A549 (cell line): ENCODE measurements at regions not wholly inside any gene's neighbourhood (a gene's known extent, or its start where the extent isn't known, plus 50 kb on each side); places are given as distances from the start of the nearest gene placed in this dataset.

Source experiments
- ATAC-seq, 2 experiments: fragments of 200-7000 bp in 1 of 2; fragments of >200 bp in 1 of 2; cut with Nextera tagmentation in 1 of 2; cut with Tn5 transposase in 1 of 2; 3 replicates each; pipeline versions ENCODE4 v1.8.0 to v1.9.1; 2018 to 2020; ENCODE audit warnings: mild to moderate bottlenecking in 1 of 2, moderate library complexity in 1 of 2
- CTCF ChIA-PET: fragments of 300-600 bp; sonication (Branson Sonifier 250); formaldehyde crosslinking; extraction: SDS; loops from one replicate; lab custom pipeline; 2021; ENCODE audit warnings: antibody characterized with exemption, inconsistent platforms; lab: Yijun Ruan, JAX
- POLR2A ChIA-PET: fragments of 350-600 bp; formaldehyde crosslinking; extraction: SDS; loops from one replicate; lab custom pipeline; 2021; ENCODE audit warnings: antibody characterized with exemption, inconsistent platforms; lab: Yijun Ruan, JAX
- DNase-seq, 2 experiments: peaks; one replicate each; pipeline versions ENCODE4 v3.0.0 to v3.0.0-alpha.2; 2011 to 2016; ENCODE audit warnings: low read depth in 1 of 2, low spot score in 1 of 2
- FAIRE-seq: peaks from 2 replicates; lab custom pipeline; 2011; peaks lifted over from hg19 to GRCh38; lab: Jason Lieb, UNC
- H3K27ac ChIP-seq, 2 experiments: fragments of >200 bp; sonication (Bioruptor Twin); formaldehyde crosslinking; 3 replicates each; pipeline ENCODE4 v1.5.1; 2016 to 2017
- H3K4me1 ChIP-seq: fragments of >200 bp; sonication (Bioruptor Twin); formaldehyde crosslinking; 3 replicates; pipeline ENCODE4 v1.6.1; 2016
- H3K4me2 ChIP-seq: fragments of >200 bp; sonication (Bioruptor Twin); formaldehyde crosslinking; 3 replicates; pipeline ENCODE4 v1.6.1; 2016
- H3K4me3 ChIP-seq: fragments of >200 bp; sonication (Bioruptor Twin); formaldehyde crosslinking; 3 replicates; pipeline ENCODE4 v1.5.1; 2016
- H3K9me3 ChIP-seq: fragments of >200 bp; sonication (Bioruptor Twin); formaldehyde crosslinking; 3 replicates; pipeline ENCODE4 v1.6.1; 2016
- ATOH8 ChIP-seq: fragments of 250-450 bp; sonication (Bioruptor Pico); IDR thresholded peaks from 2 replicates; pipeline ENCODE4 v1.5.0; 2020; ENCODE audit warnings: low read depth, mild to moderate bottlenecking, moderate library complexity
- BCL3 ChIP-seq: fragments of >200 bp; sonication (Bioruptor Twin); formaldehyde crosslinking; IDR thresholded peaks from 3 replicates; pipeline ENCODE4 v1.6.1; 2016
- CBX2 ChIP-seq: fragments of 200-600 bp; sonication (generic); IDR thresholded peaks from 2 replicates; pipeline ENCODE4 v1.6.1; 2016; ENCODE audit warnings: low read depth, mild to moderate bottlenecking, borderline replicate concordance
- CHD2 ChIP-seq: fragments of 150-350 bp; IDR thresholded peaks from 2 replicates; pipeline ENCODE4 v1.6.1; 2014; ENCODE audit warnings: low read length; ENCODE audit not compliant: partially characterized antibody
- CHD4 ChIP-seq: fragments of 200-600 bp; sonication (generic); IDR thresholded peaks from 2 replicates; pipeline ENCODE4 v1.6.1; 2016; ENCODE audit warnings: antibody characterized with exemption, mild to moderate bottlenecking, borderline replicate concordance
- CTCF ChIP-seq: fragments of >200 bp; sonication (Bioruptor Twin); formaldehyde crosslinking; IDR thresholded peaks from 3 replicates; pipeline ENCODE4 v1.5.1; 2016
- E2F6 ChIP-seq: IDR thresholded peaks from 2 replicates; pipeline ENCODE4 v1.6.1; 2012; ENCODE audit warnings: low read depth, borderline replicate concordance
- FOXS1 ChIP-seq: fragments of 250-450 bp; sonication (Bioruptor Pico); IDR thresholded peaks from 2 replicates; pipeline ENCODE4 v1.5.0; 2020; ENCODE audit warnings: mild to moderate bottlenecking, moderate library complexity
- GATA3 ChIP-seq: IDR thresholded peaks from 2 replicates; pipeline ENCODE4 v1.6.1; 2012; ENCODE audit warnings: borderline replicate concordance
- HEYL ChIP-seq: fragments of 250-450 bp; sonication (Bioruptor Pico); IDR thresholded peaks from 2 replicates; pipeline ENCODE4 v1.8.0; 2021; ENCODE audit warnings: mild to moderate bottlenecking, moderate library complexity
- HOXB5 ChIP-seq: fragments of 250-450 bp; sonication (Bioruptor Pico); IDR thresholded peaks from 2 replicates; pipeline ENCODE4 v1.5.0; 2020; ENCODE audit warnings: mild to moderate bottlenecking, moderate library complexity
- JUN ChIP-seq, 2 experiments: fragments of >200 bp; sonication (Bioruptor Twin); formaldehyde crosslinking; IDR thresholded peaks; 2 replicates in 1 of 2; 3 replicates in 1 of 2; pipeline ENCODE4 v1.6.1; 2016 to 2017
- KDM1A ChIP-seq: fragments of 200-600 bp; sonication (generic); IDR thresholded peaks from 2 replicates; pipeline ENCODE4 v1.6.1; 2016; ENCODE audit warnings: low read depth, mild to moderate bottlenecking
- MAZ ChIP-seq: fragments of 150-350 bp; IDR thresholded peaks from 2 replicates; pipeline ENCODE4 v1.6.1; 2014; ENCODE audit warnings: antibody characterized with exemption, low read depth, low read length, borderline replicate concordance
- MYC ChIP-seq: IDR thresholded peaks from 2 replicates; pipeline ENCODE4 v1.6.1; 2012; ENCODE audit warnings: mild to moderate bottlenecking, inconsistent platforms, low read length, improper control_type of control experiment, borderline replicate concordance
- NR3C1 ChIP-seq: fragments of >200 bp; sonication (Bioruptor Twin); formaldehyde crosslinking; IDR thresholded peaks from 3 replicates; pipeline ENCODE4 v1.6.1; 2017
- POLR2AphosphoS2 ChIP-seq: conservative IDR thresholded peaks from 2 replicates; pipeline ENCODE4 v1.6.1; 2012; ENCODE audit warnings: low read length, improper control_type of control experiment, inconsistent platforms
- RAD21 ChIP-seq, 2 experiments: fragments of >200 bp in 1 of 2; sonication (Bioruptor Twin) in 1 of 2; formaldehyde crosslinking in 1 of 2; IDR thresholded peaks in 1 of 2; conservative IDR thresholded peaks in 1 of 2; 2 replicates in 1 of 2; 3 replicates in 1 of 2; pipeline ENCODE4 v1.6.1; 2012 to 2018; ENCODE audit warnings: inconsistent platforms in 1 of 2
- REST ChIP-seq: fragments of 200-600 bp; sonication (generic); IDR thresholded peaks from 2 replicates; pipeline ENCODE4 v1.6.1; 2016; ENCODE audit warnings: antibody characterized with exemption, mild to moderate bottlenecking, moderate library complexity
- RFX5 ChIP-seq: fragments of 450-650 bp; IDR thresholded peaks from 2 replicates; pipeline ENCODE4 v1.7.1; 2014; ENCODE audit warnings: antibody characterized with exemption, mild to moderate bottlenecking, moderate library complexity
- TFCP2L1 ChIP-seq: fragments of 250-450 bp; sonication (Bioruptor Pico); IDR thresholded peaks from 2 replicates; pipeline ENCODE4 v1.5.0; 2021; ENCODE audit warnings: mild to moderate bottlenecking
- ZNF302 ChIP-seq: fragments of 250-450 bp; sonication (Bioruptor Pico); IDR thresholded peaks from 2 replicates; pipeline ENCODE4 v1.9.0; 2021; ENCODE audit warnings: inconsistent platforms, mild to moderate bottlenecking, moderate library complexity
- WGBS: methylation state at CpG from one replicate; pipeline ENCODE4 v1.1.6; 2017; ENCODE audit errors: missing lambda C conversion rate; 5-methylcytosine and 5-hydroxymethylcytosine counted together

- POLR2A ChIA-PET: no interaction called here
- FAIRE-seq (no peak), ATAC-seq (no peak), DNase-seq (no peak)
- H3K4me3 ChIP-seq: no peak overlapping the region
- 30% methylated on average over 4 of the region's 4 CpGs for WGBS
- H3K9me3 ChIP-seq: no peaks in the 10 kb centered on the region
- H3K4me1 ChIP-seq: no peaks in the 10 kb centered on the region
- H3K4me2 ChIP-seq: no peak overlapping the region
- H3K27ac ChIP-seq: no peak overlapping the region
- no peak for TF ChIP-seq HOXB5 (CRISPR knock-in tag)
- no peak for TF ChIP-seq GATA3
- TF ChIP-seq CBX2: no peak
- no peak for TF ChIP-seq JUN (IDR thresholded peaks at IDR 0.05)
- TF ChIP-seq POLR2AphosphoS2: no peak
- TF ChIP-seq ATOH8: no peak
- no peak for TF ChIP-seq BCL3
- no peak for TF ChIP-seq MYC
- CTCF ChIA-PET: interaction anchor here (0.5 kb wide), 1 partner anchor 15 kb away, joined by 6 read pairs; no protein-coding TSS in a partner anchor
Observed at GRCh38 chr13:47841151-47841550, 159.9 kb downstream of the SUCLA2 start.

- Histone ChIP-seq H3K4me3 (no peak overlapping the region), H3K9me3 (no peaks in the 10 kb centered on the region), H3K4me2 (no peak overlapping the region), H3K4me1 (no peaks in the 10 kb centered on the region), H3K27ac (no peak overlapping the region)
- no peak for TF ChIP-seq KDM1A
- TF ChIP-seq MYC: no peak
- TF ChIP-seq TFCP2L1 (CRISPR knock-in tag): no peak
- TF ChIP-seq E2F6: no peak
- no peak for TF ChIP-seq ZNF302
- TF ChIP-seq CHD2: no peak
- no peak for TF ChIP-seq HEYL (CRISPR knock-in tag)
- no peak for TF ChIP-seq FOXS1 (CRISPR knock-in tag)
- TF ChIP-seq BCL3: no peak
- TF ChIP-seq RFX5: no peak
- TF ChIP-seq NR3C1: no peak
- TF ChIP-seq CTCF: no peak
- TF ChIP-seq CHD4: no peak
- TF ChIP-seq RAD21 (conservative IDR thresholded peaks at IDR 0.05 in 1 of 2, IDR thresholded peaks at IDR 0.05 in 1 of 2): no peak
- no peak for TF ChIP-seq MAZ
- no peak for TF ChIP-seq REST
- no peak for TF ChIP-seq ATOH8
- 51% methylated on average over 4 of the region's 4 CpGs for WGBS
- CTCF ChIA-PET: no interaction called here
- POLR2A ChIA-PET: no interaction called here
- FAIRE-seq (no peak), DNase-seq (no peak), ATAC-seq (no peak)
Observed at GRCh38 chr13:47837906-47838305, 163.2 kb downstream of the SUCLA2 start.
